ENCODE measurements at regions not wholly inside any gene's neighbourhood (a gene's known extent, or its start where the extent isn't known, plus 50 kb on each side); places are given as distances from the start of the nearest gene placed in this dataset.
"Not testable (repeated sequence)": the region's sequence is repeated elsewhere in the genome, so short reads cannot be mapped to it uniquely, and the experiment has no call there.

DNA sequence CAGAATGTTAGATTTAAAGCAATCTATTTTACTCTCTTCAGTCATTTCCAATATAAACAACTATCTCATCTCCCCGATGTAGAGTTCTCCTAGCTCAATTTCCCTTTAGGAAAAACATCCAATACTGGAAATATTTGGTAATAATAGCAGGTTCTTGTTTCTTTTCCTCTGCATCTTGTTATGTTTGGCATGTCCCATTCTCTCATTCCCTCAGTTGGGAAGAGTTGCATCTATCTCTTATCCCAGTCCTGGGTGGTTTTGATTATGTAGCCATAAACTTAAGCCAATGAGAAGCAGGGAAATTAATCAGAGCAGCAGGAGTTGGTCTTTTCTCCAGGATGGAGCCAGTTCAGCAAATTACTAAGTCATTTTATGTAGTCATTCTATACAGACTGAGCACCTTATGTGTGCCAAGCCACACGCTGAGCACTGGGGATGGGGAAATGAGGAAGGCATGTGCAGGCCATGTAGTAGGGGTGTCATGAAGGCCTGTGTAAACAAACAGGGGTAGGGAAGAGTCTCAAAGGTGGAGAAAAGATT, 418.2 kb upstream of the NFIA start:
- no peak overlapping the region for H3K4me3 ChIP-seq (replicated peaks in 1 of 3)
- no peaks in the 10 kb centered on the region for H3K4me1 ChIP-seq
- TF ChIP-seq POLR2A (IDR thresholded peaks at IDR 0.05) = no peak
- TF ChIP-seq, protein P1, sequence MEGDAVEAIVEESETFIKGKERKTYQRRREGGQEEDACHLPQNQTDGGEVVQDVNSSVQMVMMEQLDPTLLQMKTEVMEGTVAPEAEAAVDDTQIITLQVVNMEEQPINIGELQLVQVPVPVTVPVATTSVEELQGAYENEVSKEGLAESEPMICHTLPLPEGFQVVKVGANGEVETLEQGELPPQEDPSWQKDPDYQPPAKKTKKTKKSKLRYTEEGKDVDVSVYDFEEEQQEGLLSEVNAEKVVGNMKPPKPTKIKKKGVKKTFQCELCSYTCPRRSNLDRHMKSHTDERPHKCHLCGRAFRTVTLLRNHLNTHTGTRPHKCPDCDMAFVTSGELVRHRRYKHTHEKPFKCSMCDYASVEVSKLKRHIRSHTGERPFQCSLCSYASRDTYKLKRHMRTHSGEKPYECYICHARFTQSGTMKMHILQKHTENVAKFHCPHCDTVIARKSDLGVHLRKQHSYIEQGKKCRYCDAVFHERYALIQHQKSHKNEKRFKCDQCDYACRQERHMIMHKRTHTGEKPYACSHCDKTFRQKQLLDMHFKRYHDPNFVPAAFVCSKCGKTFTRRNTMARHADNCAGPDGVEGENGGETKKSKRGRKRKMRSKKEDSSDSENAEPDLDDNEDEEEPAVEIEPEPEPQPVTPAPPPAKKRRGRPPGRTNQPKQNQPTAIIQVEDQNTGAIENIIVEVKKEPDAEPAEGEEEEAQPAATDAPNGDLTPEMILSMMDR (IDR thresholded peaks at IDR 0.05) = no peak
- H3K27me3 ChIP-seq = no peaks in the 10 kb centered on the region
- no peak overlapping the region for H3K27ac ChIP-seq
- DNase-seq = no peak
- intact Hi-C loops (cut with DNase I) = no loop called here
- no peaks in the 10 kb centered on the region for H3K9me3 ChIP-seq
- 66 to 83% methylated on average over 2 of the region's 2 CpGs for WGBS, 2 donors
- no peaks in the 10 kb centered on the region for H3K36me3 ChIP-seq

DNA sequence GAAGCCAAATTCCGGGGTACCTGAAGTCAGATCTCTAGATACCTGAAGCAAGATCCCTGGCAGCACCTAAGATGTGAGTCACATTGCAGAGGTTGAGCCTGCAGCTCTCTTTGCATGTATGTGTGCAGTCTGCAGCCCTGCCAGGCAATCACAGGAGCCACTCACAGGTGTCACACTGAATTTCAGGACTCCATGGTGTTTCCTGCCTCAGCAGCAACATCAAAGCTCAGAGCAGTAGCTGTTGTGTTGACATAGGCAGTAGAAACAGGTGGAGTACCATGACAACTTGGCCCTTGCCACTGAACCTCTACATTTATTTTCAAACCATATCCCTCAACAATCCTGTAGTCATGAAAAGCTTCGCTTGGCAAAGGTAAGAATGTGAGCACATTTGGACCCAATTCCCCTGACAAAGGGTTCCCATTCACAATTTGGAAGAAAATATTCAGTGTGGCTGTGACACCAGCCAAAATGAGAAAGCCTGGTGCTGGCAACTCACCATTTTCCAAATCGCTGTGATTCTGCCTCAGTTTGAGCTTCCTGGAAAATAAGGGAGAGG, 419.8 kb upstream of the NFIA start:
- 72 to 73% methylated on average over 3 of the region's 3 CpGs for WGBS, 2 donors
- H3K36me3 ChIP-seq = no peaks in the 10 kb centered on the region
- no peaks in the 10 kb centered on the region for H3K9me3 ChIP-seq
- no peak overlapping the region for H3K4me3 ChIP-seq (replicated peaks in 1 of 3)
- TF ChIP-seq, protein P1 (IDR thresholded peaks at IDR 0.05) = no peak
- no peak for TF ChIP-seq POLR2A (IDR thresholded peaks at IDR 0.05)
- DNase-seq = peak in 1 of 2 donors; percentile 6
- H3K27ac ChIP-seq = no peak overlapping the region
- H3K27me3 ChIP-seq = no peaks in the 10 kb centered on the region
- H3K4me1 ChIP-seq = no peaks in the 10 kb centered on the region
- intact Hi-C loops (cut with DNase I) = no loop called here

DNA sequence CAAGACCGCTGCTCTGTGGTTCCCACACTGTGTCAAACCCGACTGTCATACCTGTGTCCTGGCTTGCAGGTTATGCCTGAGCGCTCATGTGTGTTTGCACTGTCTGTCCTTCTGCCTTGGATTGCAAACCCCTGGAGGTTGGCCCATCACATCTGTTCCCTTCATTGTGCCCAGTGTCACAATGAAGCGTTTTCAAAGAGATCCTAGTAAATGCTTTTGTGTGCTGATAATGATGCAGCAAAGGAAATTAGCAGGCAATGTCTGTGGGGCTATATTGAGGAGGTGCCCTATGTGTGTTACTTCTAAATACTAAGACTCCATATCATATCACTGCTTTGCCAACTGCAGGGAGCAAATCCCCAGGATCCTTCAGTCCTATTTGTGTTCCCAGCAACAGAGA, 424.4 kb upstream of the NFIA start:
- 73 to 77% methylated on average over 4 of the region's 4 CpGs for WGBS, 2 donors
- Histone ChIP-seq H3K36me3 (no peaks in the 10 kb centered on the region), H3K9me3 (no peaks in the 10 kb centered on the region), H3K4me3 (replicated peaks in 1 of 3) (no peak overlapping the region), H3K4me1 (no peaks in the 10 kb centered on the region), H3K27ac (no peak overlapping the region), H3K27me3 (no peaks in the 10 kb centered on the region)
- no peak for DNase-seq
- TF ChIP-seq POLR2A (IDR thresholded peaks at IDR 0.05) = no peak
- TF ChIP-seq, protein P1 (IDR thresholded peaks at IDR 0.05) = no peak
- intact Hi-C loops (cut with DNase I) = no loop called here

DNA sequence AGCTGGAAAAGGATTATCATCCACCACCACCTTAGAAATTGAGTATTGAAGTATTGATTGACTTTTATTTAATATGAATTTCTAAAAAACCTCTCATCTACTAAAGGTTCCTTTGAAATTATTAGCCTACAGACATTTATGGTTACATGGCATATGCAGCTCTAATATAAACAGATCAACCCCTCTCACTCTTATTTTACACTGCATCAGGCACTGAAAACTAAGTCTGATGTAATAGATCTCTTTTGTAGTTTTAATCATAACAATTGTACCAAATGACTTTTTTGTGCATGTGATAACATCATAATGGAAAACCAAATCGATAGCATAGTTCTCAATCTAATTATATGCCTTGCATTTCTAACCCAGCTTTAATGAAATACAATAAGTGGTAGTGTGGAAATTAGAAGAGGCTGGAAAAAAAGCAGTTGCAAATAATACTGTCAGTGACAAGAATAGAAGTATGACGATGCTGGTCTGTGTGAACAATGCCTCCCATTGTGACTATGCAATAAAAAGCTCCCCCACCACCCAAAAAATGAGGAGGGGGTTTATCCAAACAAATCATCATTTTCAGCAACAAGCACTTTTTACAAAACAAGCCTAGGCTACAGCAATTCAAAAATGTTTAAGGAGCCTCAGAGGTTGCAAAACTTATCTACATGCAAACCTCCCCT, 426.5 kb upstream of the NFIA start:
- no peak overlapping the region for H3K27ac ChIP-seq
- no peaks in the 10 kb centered on the region for H3K27me3 ChIP-seq
- no peaks in the 10 kb centered on the region for H3K4me1 ChIP-seq
- DNase-seq = no peak
- intact Hi-C loops (cut with DNase I) = no loop called here
- H3K9me3 ChIP-seq = no peaks in the 10 kb centered on the region
- WGBS, 2 donors = 79 to 82% methylated on average over 2 of the region's 2 CpGs
- H3K36me3 ChIP-seq = no peaks in the 10 kb centered on the region
- TF ChIP-seq, protein P1 (IDR thresholded peaks at IDR 0.05) = no peak
- TF ChIP-seq POLR2A (IDR thresholded peaks at IDR 0.05) = no peak
- no peak overlapping the region for H3K4me3 ChIP-seq (replicated peaks in 1 of 3)

DNA sequence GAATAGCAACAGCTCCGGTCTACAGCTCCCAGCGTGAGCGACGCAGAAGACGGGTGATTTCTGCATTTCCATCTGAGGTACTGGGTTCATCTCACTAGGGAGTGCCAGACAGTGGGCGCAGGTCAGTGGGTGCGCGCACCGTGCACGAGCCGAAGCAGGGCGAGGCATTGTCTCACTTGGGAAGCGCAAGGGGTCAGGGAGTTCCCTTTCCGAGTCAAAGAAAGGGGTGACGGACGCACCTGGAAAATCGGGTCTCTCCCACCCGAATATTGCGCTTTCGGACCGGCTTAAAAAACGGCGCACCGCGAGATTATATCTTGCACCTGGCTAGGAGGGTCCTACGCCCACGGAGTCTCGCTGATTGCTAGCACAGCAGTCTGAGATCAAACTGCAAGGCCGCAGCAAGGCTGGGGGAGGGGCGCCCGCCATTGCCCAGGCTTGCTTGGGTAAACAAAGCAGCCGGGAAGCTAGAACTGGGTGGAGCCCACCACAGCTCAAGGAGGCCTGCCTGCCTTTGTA, 442.3 kb upstream of the NFIA start:
- H3K9me3 ChIP-seq; H3K36me3 ChIP-seq; DNase-seq; H3K27ac ChIP-seq; intact Hi-C loops (cut with DNase I); H3K4me3 ChIP-seq (replicated peaks in 1 of 3); H3K4me1 ChIP-seq; H3K27me3 ChIP-seq: not testable (repeated sequence)
- 90 to 91% methylated on average over 29 to 32 of the region's 32 CpGs for WGBS, 2 donors

Measured in thyroid gland (tissue), 4 donors.